ENCODE measurements at regions not wholly inside any gene's neighbourhood (a gene's known extent, or its start where the extent isn't known, plus 50 kb on each side); places are given as distances from the start of the nearest gene placed in this dataset.

GRCh38 chr9:75432386-75432785, 344.1 kb downstream of the OSTF1 start:
- no peak for TF ChIP-seq CTCF (conservative IDR thresholded peaks at IDR 0.05; ENCODE audit: low read depth)
- no peak overlapping the region for H3K27ac ChIP-seq
- DNase-seq (ENCODE audit: low spot score): no peak
- ChIA-PET CTCF (no interaction called here), POLR2A (ENCODE audit: low non-redundant PET) (no interaction called here)

DNA sequence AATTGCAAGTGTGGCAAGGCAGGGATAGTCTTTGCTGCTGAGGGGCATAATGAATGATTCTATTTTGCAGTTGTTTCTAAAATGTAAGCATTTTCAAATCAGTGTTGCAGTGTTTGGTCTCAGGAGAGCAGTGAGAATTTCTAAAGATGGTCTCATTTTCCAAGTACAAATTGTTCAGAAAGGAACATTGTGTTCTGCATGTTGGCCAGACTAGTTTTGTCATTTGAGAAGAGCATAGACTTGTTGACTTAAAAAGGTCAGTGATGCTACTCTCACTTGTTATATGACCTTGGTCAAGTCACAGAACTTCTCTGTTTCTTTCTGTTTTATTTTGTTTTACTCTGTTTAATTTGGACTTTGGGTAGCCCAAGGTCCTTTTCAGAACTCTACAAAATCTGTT, 344.6 kb downstream of the OSTF1 start:
- no peak overlapping the region for H3K27ac ChIP-seq
- no peak for TF ChIP-seq CTCF (conservative IDR thresholded peaks at IDR 0.05; ENCODE audit: low read depth)
- POLR2A ChIA-PET (ENCODE audit: low non-redundant PET): interaction anchor here (0.5 kb wide), 1 partner anchor 748 kb away, joined by 8 read pairs; no protein-coding TSS in a partner anchor
- CTCF ChIA-PET: no interaction called here
- no peak for DNase-seq (ENCODE audit: low spot score)

GRCh38 chr9:75438716-75439115, 350.4 kb downstream of the OSTF1 start:
- TF ChIP-seq CTCF (conservative IDR thresholded peaks at IDR 0.05; ENCODE audit: low read depth): no peak
- H3K27ac ChIP-seq: no peak overlapping the region
- POLR2A ChIA-PET (ENCODE audit: low non-redundant PET): no interaction called here
- no peak for DNase-seq (ENCODE audit: low spot score)
- CTCF ChIA-PET: no interaction called here

DNA sequence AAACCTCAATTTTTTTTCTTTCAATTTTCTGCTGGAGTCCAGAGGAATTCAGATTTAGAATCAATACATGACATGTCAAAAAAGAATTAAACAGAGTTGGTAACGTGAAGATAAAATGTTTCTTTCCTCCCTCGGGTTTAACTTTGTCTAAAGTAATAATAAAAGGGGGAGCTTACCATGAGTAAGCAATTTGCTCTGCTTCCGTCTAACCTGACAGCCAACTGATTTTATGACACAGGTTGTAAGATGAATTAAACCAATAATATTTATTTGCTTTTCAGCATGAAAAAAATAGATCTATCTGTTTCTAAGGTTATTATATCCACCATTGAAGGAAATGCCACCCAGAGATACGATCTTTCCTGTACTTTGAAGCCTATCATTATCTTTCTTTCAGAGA, 352.6 kb downstream of the OSTF1 start:
- CTCF ChIA-PET: no interaction called here
- no peak for DNase-seq (ENCODE audit: low spot score)
- no peak overlapping the region for H3K27ac ChIP-seq
- POLR2A ChIA-PET (ENCODE audit: low non-redundant PET): no interaction called here
- no peak for TF ChIP-seq CTCF (conservative IDR thresholded peaks at IDR 0.05; ENCODE audit: low read depth)

- ChIA-PET POLR2A (ENCODE audit: low non-redundant PET) (no interaction called here), CTCF (no interaction called here)
- no peak for DNase-seq (ENCODE audit: low spot score)
- no peak for TF ChIP-seq CTCF (conservative IDR thresholded peaks at IDR 0.05; ENCODE audit: low read depth)
- no peak overlapping the region for H3K27ac ChIP-seq
These were observed 356.8 kb downstream of the OSTF1 start for GRCh38 chr9:75445144-75445543.

- CTCF ChIA-PET: no interaction called here
- DNase-seq (ENCODE audit: low spot score): no peak
- H3K27ac ChIP-seq: no peak overlapping the region
- no peak for TF ChIP-seq CTCF (conservative IDR thresholded peaks at IDR 0.05; ENCODE audit: low read depth)
- POLR2A ChIA-PET (ENCODE audit: low non-redundant PET): no interaction called here
These were observed 359.0 kb downstream of the OSTF1 start for GRCh38 chr9:75447281-75447680.

GRCh38 chr9:75448281-75448680, 360.0 kb downstream of the OSTF1 start:
- DNase-seq (ENCODE audit: low spot score): no peak
- ChIA-PET POLR2A (ENCODE audit: low non-redundant PET) (no interaction called here), CTCF (no interaction called here)
- H3K27ac ChIP-seq: no peak overlapping the region
- no peak for TF ChIP-seq CTCF (conservative IDR thresholded peaks at IDR 0.05; ENCODE audit: low read depth)

Data from RWPE1 (cell line).